ENCODE measurements at regions not wholly inside any gene's neighbourhood (a gene's known extent, or its start where the extent isn't known, plus 50 kb on each side); places are given as distances from the start of the nearest gene placed in this dataset. TPM values are rescaled to one million over a fixed set of nuclear protein-coding genes. Genes with fewer than 3 reads are reported as not detected.

GRCh38 chr15:31977812-31978661 lies 52.3 kb upstream of the CHRNA7 start:
- peak overlapping the region; percentile 46 for H3K18ac ChIP-seq (ENCODE audit: low read length)
- no peak overlapping the region for H2BK12ac ChIP-seq (ENCODE audit: low read length)
- H3K23ac ChIP-seq (ENCODE audit: low read depth, low read length, poor library complexity): peak overlapping the region; percentile 9
- H2BK5ac ChIP-seq (ENCODE audit: low read length): no peak overlapping the region
- no peaks in the 10 kb centered on the region for H3K36me3 ChIP-seq (replicated peaks in 1 of 2; ENCODE audit: control insufficient read depth in 2 of 2, insufficient read depth in 2 of 2, low read length in 2 of 2)
- H2BK15ac ChIP-seq (ENCODE audit: low read length): no peak overlapping the region
- peaks cover 0 to 21% (median 7%) of the 10 kb centered on the region in 3 experiments for H3K27me3 ChIP-seq (ENCODE audit: control insufficient read depth in 3 of 3, insufficient read depth in 3 of 3, low read depth in 1 of 3, low read length in 3 of 3)
- H3K9me3 ChIP-seq (replicated peaks in 1 of 2; ENCODE audit: control insufficient read depth in 2 of 2, insufficient read depth in 1 of 2, low read depth in 1 of 2, low read length in 2 of 2): peaks cover 0 to 4% of the 10 kb centered on the region in 2 donors
- no CpG with 5 or more reads among the region's 22 CpGs for WGBS, 2 donors (ENCODE audit: extremely low coverage in 2 of 2, insufficient read length in 2 of 2, insufficient replicate concordance in 1 of 2)
- H4K91ac ChIP-seq (ENCODE audit: low read depth, low read length, poor library complexity): no peak overlapping the region
- H3K4me3 ChIP-seq (ENCODE audit: low read length in 2 of 2): no peak overlapping the region
- H2AFZ ChIP-seq (ENCODE audit: low read length): peak overlapping the region; percentile 44
- no peak overlapping the region for H2AK5ac ChIP-seq (ENCODE audit: low read depth, low read length)
- peak overlapping the region; percentile 24 for H3K9ac ChIP-seq (ENCODE audit: low read depth, low read length, poor library complexity)
- no peaks in the 10 kb centered on the region for H3K79me1 ChIP-seq (ENCODE audit: low read depth, low read length)
- peaks cover 0 to 4% of the 10 kb centered on the region in 2 donors for H3K4me1 ChIP-seq (ENCODE audit: control insufficient read depth in 2 of 2, insufficient read depth in 1 of 2, low read depth in 1 of 2, low read length in 2 of 2)
- no peak overlapping the region for H3K4me2 ChIP-seq (ENCODE audit: insufficient read depth, low read length, poor library complexity, severe bottlenecking)
- no peak overlapping the region for H3K27ac ChIP-seq (replicated peaks; ENCODE audit: low read length)
- H3K14ac ChIP-seq (ENCODE audit: low read length): no peak overlapping the region
- H2BK120ac ChIP-seq (ENCODE audit: low read depth, low read length): no peak overlapping the region
- DNase-seq (ENCODE audit: low spot score): peak; percentile 65
- no peak overlapping the region for H4K8ac ChIP-seq (ENCODE audit: low read depth, low read length)
- no peak overlapping the region for H3K4ac ChIP-seq (ENCODE audit: low read length)

Small RNA genes in the stretch of these regions (small RNA-seq; reads per million reads assigned to genes)
- gene AC026951.2 (ENCODE audit: insufficient read depth) (not detected), gene RF00425 (ENCODE audit: insufficient read depth) (not detected)
